SK-N-SH (cell line): ENCODE measurements at regions not wholly inside any gene's neighbourhood (a gene's known extent, or its start where the extent isn't known, plus 50 kb on each side); places are given as distances from the start of the nearest gene placed in this dataset.

Experiments
- CTCF ChIA-PET: fragments of 300-600, 350-600 bp; formaldehyde crosslinking; extraction: SDS; loops from one replicate; lab custom pipeline; 2021; lab: Yijun Ruan, JAX
- POLR2A ChIA-PET: fragments of 350-600 bp; sonication (Branson Sonifier 250); formaldehyde crosslinking; extraction: SDS; loops from one replicate; lab custom pipeline; 2020; ENCODE audit warnings: antibody characterized with exemption, inconsistent platforms; lab: Yijun Ruan, JAX
- DNase-seq: peaks from one replicate; pipeline ENCODE4 v3.0.0; 2012
- H2AFZ ChIP-seq: fragments of 200-600 bp; sonication (generic); 2 replicates; pipeline ENCODE4 v1.8.1; 2016; ENCODE audit warnings: antibody characterized with exemption, mild to moderate bottlenecking, low read depth
- H3F3A ChIP-seq: fragments of 200-600 bp; sonication (generic); replicated peaks from 2 replicates; pipeline ENCODE3; 2016; ENCODE audit warnings: antibody characterized with exemption, mild to moderate bottlenecking; ENCODE audit not compliant: insufficient read depth
- H3K27ac ChIP-seq, 2 experiments: fragments of 200-500 bp in 1 of 2; fragments of 200-600 bp in 1 of 2; sonication (Bioruptor generic) in 1 of 2; sonication (generic), shearing (Covaris generic) in 1 of 2; 2 replicates each; pipeline versions ENCODE4 v1.5.1 to v1.6.1; 2014 to 2016; ENCODE audit warnings: low read depth in 2 of 2, inconsistent platforms in 1 of 2, low read length in 1 of 2, mild to moderate bottlenecking in 1 of 2, mixed read lengths in 1 of 2
- H3K27me3 ChIP-seq: fragments of 200-600 bp; sonication (generic), shearing (Covaris generic); 2 replicates; pipeline ENCODE4 v1.6.1; 2016; ENCODE audit warnings: mixed run types; ENCODE audit not compliant: insufficient read depth
- H3K36me3 ChIP-seq, 2 experiments: fragments of 200-500 bp in 1 of 2; fragments of 200-600 bp in 1 of 2; sonication (Bioruptor generic) in 1 of 2; sonication (generic) in 1 of 2; replicated peaks in 1 of 2; 2 replicates each; pipeline versions ENCODE3 to v1.5.1; 2014 to 2016; ENCODE audit warnings: low read length in 1 of 2, mild to moderate bottlenecking in 1 of 2; ENCODE audit not compliant: insufficient read depth in 2 of 2, control insufficient read depth in 1 of 2
- H3K4me1 ChIP-seq, 2 experiments: fragments of 200-500 bp in 1 of 2; fragments of 200-600 bp in 1 of 2; sonication (Bioruptor generic) in 1 of 2; sonication (generic), shearing (Covaris generic) in 1 of 2; 2 replicates each; pipeline versions ENCODE4 v1.5.1 to v1.6.1; 2014 to 2016; ENCODE audit warnings: low read depth in 1 of 2, low read length in 1 of 2, mixed run types in 1 of 2; ENCODE audit not compliant: insufficient read depth in 2 of 2, control insufficient read depth in 1 of 2
- H3K4me2 ChIP-seq: fragments of 200-600 bp; sonication (generic), shearing (Covaris generic); 2 replicates; pipeline ENCODE4 v1.6.1; 2017; ENCODE audit warnings: mixed run types
- H3K4me3 ChIP-seq, 2 experiments: fragments of 200-500 bp in 1 of 2; fragments of 200-600 bp in 1 of 2; sonication (Bioruptor generic) in 1 of 2; sonication (generic), shearing (Covaris generic) in 1 of 2; 2 replicates each; pipeline versions ENCODE4 v1.5.1 to v1.8.1; 2014 to 2016; ENCODE audit warnings: low read depth in 2 of 2, inconsistent platforms in 1 of 2, low read length in 1 of 2, mild to moderate bottlenecking in 1 of 2, mixed read lengths in 1 of 2, moderate library complexity in 1 of 2
- H3K79me2 ChIP-seq: fragments of 200-600 bp; sonication (generic); 2 replicates; pipeline ENCODE4 v1.8.1; 2017; ENCODE audit warnings: mild to moderate bottlenecking; ENCODE audit not compliant: insufficient read depth
- H3K9ac ChIP-seq: fragments of 200-600 bp; sonication (generic); 2 replicates; pipeline ENCODE4 v1.6.1; 2017; ENCODE audit warnings: mixed run types
- H3K9me2 ChIP-seq: fragments of 200-600 bp; sonication (generic); 2 replicates; pipeline ENCODE4 v1.6.1; 2017; ENCODE audit warnings: mixed run types
- H3K9me3 ChIP-seq: fragments of 200-600 bp; sonication (generic); 2 replicates; pipeline ENCODE4 v1.6.1; 2017; ENCODE audit warnings: mixed run types, mild to moderate bottlenecking, moderate library complexity
- H4K20me1 ChIP-seq: fragments of 200-600 bp; sonication (generic); 2 replicates; pipeline ENCODE4 v1.6.1; 2017; ENCODE audit warnings: mild to moderate bottlenecking, mixed run types; ENCODE audit not compliant: insufficient read depth
- CHD2 ChIP-seq: fragments of 150-350 bp; IDR thresholded peaks from 2 replicates; pipeline ENCODE4 v1.6.1; 2018; ENCODE audit warnings: low read length; ENCODE audit not compliant: partially characterized antibody
- ELF1 ChIP-seq: IDR thresholded peaks from 2 replicates; pipeline ENCODE4 v1.4.0; 2012
- EP300 ChIP-seq, 2 experiments: IDR thresholded peaks; 2 replicates each; pipeline versions ENCODE4 v1.4.0 to v1.6.1; 2012; ENCODE audit warnings: borderline replicate concordance in 1 of 2, low read depth in 1 of 2, low read length in 1 of 2
- EZH2phosphoT487 ChIP-seq: fragments of 200-600 bp; sonication (generic); IDR thresholded peaks from 2 replicates; pipeline ENCODE4 v1.6.1; 2017; ENCODE audit warnings: low read depth, mixed run types, mild to moderate bottlenecking, antibody characterized with exemption, moderate library complexity, borderline replicate concordance
- FOSL2 ChIP-seq: IDR thresholded peaks from 2 replicates; pipeline ENCODE4 v1.4.0; 2012; ENCODE audit warnings: low read depth, mild to moderate bottlenecking, moderate library complexity, borderline replicate concordance
- FOXJ3 ChIP-seq: sonication (generic); formaldehyde crosslinking; IDR thresholded peaks from 2 replicates; pipeline ENCODE4 v1.5.1; 2020; ENCODE audit warnings: mild to moderate bottlenecking, missing genetic modification reagents
- FOXM1 ChIP-seq: IDR thresholded peaks from 2 replicates; pipeline ENCODE4 v1.4.0; 2012; ENCODE audit warnings: low read depth, mild to moderate bottlenecking
- GABPA ChIP-seq: IDR thresholded peaks from 2 replicates; pipeline ENCODE4 v1.4.0; 2012; ENCODE audit warnings: low read depth, mild to moderate bottlenecking
- JUND ChIP-seq: IDR thresholded peaks from 2 replicates; pipeline ENCODE4 v1.4.0; 2012
- MEF2A ChIP-seq: IDR thresholded peaks from 2 replicates; pipeline ENCODE4 v1.4.0; 2012; ENCODE audit warnings: low read depth, borderline replicate concordance
- NFIC ChIP-seq: IDR thresholded peaks from 2 replicates; pipeline ENCODE4 v1.4.0; 2012; ENCODE audit warnings: borderline replicate concordance
- NRF1 ChIP-seq: IDR thresholded peaks from 2 replicates; pipeline ENCODE4 v1.6.1; 2012; ENCODE audit warnings: low read depth, mild to moderate bottlenecking, low read length
- POLR2AphosphoS5 ChIP-seq: IDR thresholded peaks from 2 replicates; pipeline ENCODE4 v1.6.1; 2012; ENCODE audit warnings: low read depth, low read length
- RAD21 ChIP-seq: IDR thresholded peaks from 2 replicates; pipeline ENCODE4 v1.6.1; 2012; ENCODE audit warnings: mild to moderate bottlenecking, low read length
- RCOR1 ChIP-seq: fragments of 150-350 bp; IDR thresholded peaks from 2 replicates; pipeline ENCODE4 v1.6.1; 2017; ENCODE audit warnings: antibody characterized with exemption, low read length
- RFX5 ChIP-seq: IDR thresholded peaks from 2 replicates; pipeline ENCODE4 v1.6.1; 2012; ENCODE audit warnings: mild to moderate bottlenecking, improper control_type of control experiment, low read length
- RXRA ChIP-seq: IDR thresholded peaks from 2 replicates; pipeline ENCODE4 v1.4.0; 2012; ENCODE audit warnings: low read depth, mild to moderate bottlenecking, borderline replicate concordance
- SMC3 ChIP-seq: IDR thresholded peaks from 2 replicates; pipeline ENCODE4 v1.6.1; 2012; ENCODE audit warnings: low read depth, low read length, improper control_type of control experiment
- TAF1 ChIP-seq: IDR thresholded peaks from 2 replicates; pipeline ENCODE4 v1.6.1; 2012; ENCODE audit warnings: low read depth, mild to moderate bottlenecking, low read length, moderate library complexity, borderline replicate concordance
- TCF12 ChIP-seq: IDR thresholded peaks from 2 replicates; pipeline ENCODE4 v1.4.0; 2012
- USF1 ChIP-seq: IDR thresholded peaks from 2 replicates; pipeline ENCODE4 v1.4.0; 2012; ENCODE audit warnings: low read depth, borderline replicate concordance
- USF2 ChIP-seq: fragments of 150-350 bp; IDR thresholded peaks from 2 replicates; pipeline ENCODE4 v1.6.1; 2017; ENCODE audit warnings: antibody characterized with exemption, low read length, low read depth, borderline replicate concordance
- WGBS: methylation state at CpG from one replicate; pipeline ENCODE4 v1.1.6; 2017; ENCODE audit warnings: low lambda C conversion rate; 5-methylcytosine and 5-hydroxymethylcytosine counted together

GRCh38 chr16:26204138-26204537 is 512.4 kb downstream of the HS3ST4 start:
- Histone ChIP-seq H4K20me1 (no peaks in the 10 kb centered on the region), H3K27ac (no peak overlapping the region), H3K9me2 (no peaks in the 10 kb centered on the region), H3K9ac (no peak overlapping the region), H3K27me3 (no peaks in the 10 kb centered on the region), H3F3A (no peaks in the 10 kb centered on the region), H3K4me2 (no peak overlapping the region), H3K4me1 (no peaks in the 10 kb centered on the region), H3K79me2 (no peaks in the 10 kb centered on the region), H2AFZ (no peak overlapping the region), H3K4me3 (no peak overlapping the region), H3K9me3 (no peaks in the 10 kb centered on the region), H3K36me3 (no peaks in the 10 kb centered on the region)
- TF ChIP-seq CHD2 = no peak
- no peak for TF ChIP-seq EZH2phosphoT487
- no peak for TF ChIP-seq EP300 (IDR thresholded peaks at IDR 0.05; ENCODE audit: borderline replicate concordance in 1 of 2, low read depth in 1 of 2, low read length in 1 of 2)
- TF ChIP-seq SMC3 = no peak
- TF ChIP-seq FOSL2 = no peak
- TF ChIP-seq ELF1 = no peak
- TF ChIP-seq RAD21 = no peak
- ChIA-PET CTCF (no interaction called here), POLR2A (no interaction called here)
- WGBS = 2% methylated on average over 7 of the region's 7 CpGs
- no peak for DNase-seq

- Histone ChIP-seq H3K9me2 (no peaks in the 10 kb centered on the region), H3K9ac (no peak overlapping the region), H3F3A (no peaks in the 10 kb centered on the region), H3K36me3 (no peaks in the 10 kb centered on the region), H2AFZ (no peak overlapping the region), H3K9me3 (no peaks in the 10 kb centered on the region), H3K4me2 (no peak overlapping the region), H3K27me3 (no peaks in the 10 kb centered on the region), H3K79me2 (no peaks in the 10 kb centered on the region), H3K4me3 (no peak overlapping the region), H3K27ac (no peak overlapping the region), H4K20me1 (no peaks in the 10 kb centered on the region), H3K4me1 (no peaks in the 10 kb centered on the region)
- TF ChIP-seq EP300 (IDR thresholded peaks at IDR 0.05; ENCODE audit: borderline replicate concordance in 1 of 2, low read depth in 1 of 2, low read length in 1 of 2) (no peak), NFIC (no peak), JUND (no peak), FOSL2 (no peak), USF1 (no peak), GABPA (no peak), POLR2AphosphoS5 (no peak), RFX5 (no peak), MEF2A (no peak), USF2 (no peak), RCOR1 (no peak), NRF1 (no peak), CHD2 (no peak), ELF1 (no peak), FOXJ3 (CRISPR knock-in tag) (no peak), FOXM1 (no peak), TCF12 (no peak), RXRA (no peak), TAF1 (no peak)
- CTCF ChIA-PET = no interaction called here
- POLR2A ChIA-PET = no interaction called here
- 0% methylated on average over 4 of the region's 4 CpGs for WGBS
- DNase-seq = no peak
Measured at GRCh38 chr16:26211542-26211941, 519.8 kb downstream of the HS3ST4 start.
